GM23338 (cell line): ENCODE measurements at regions not wholly inside any gene's neighbourhood (a gene's known extent, or its start where the extent isn't known, plus 50 kb on each side); places are given as distances from the start of the nearest gene placed in this dataset.

ENCODE experiments used
- EZH2 ChIP-seq: fragments of 200-600 bp; sonication (generic); IDR thresholded peaks from one replicate; pipeline ENCODE4 v1.8.0; 2017; ENCODE audit warnings: antibody characterized with exemption, mild to moderate bottlenecking, low read depth; ENCODE audit not compliant: unreplicated experiment
- EZH2phosphoT487 ChIP-seq: fragments of 200-600 bp; sonication (generic); IDR thresholded peaks from one replicate; pipeline ENCODE4 v1.8.1; 2018; ENCODE audit warnings: antibody characterized with exemption; ENCODE audit not compliant: unreplicated experiment
- NANOG ChIP-seq: IDR thresholded peaks from 2 replicates; pipeline ENCODE4 v1.6.1; 2016; ENCODE audit warnings: antibody characterized with exemption, borderline replicate concordance
- POLR2AphosphoS5 ChIP-seq: IDR thresholded peaks from 2 replicates; pipeline ENCODE4 v1.6.1; 2016; ENCODE audit warnings: antibody characterized with exemption, low read depth
- ZNF331 ChIP-seq: fragments of 250-450 bp; sonication (Bioruptor Pico); IDR thresholded peaks from 2 replicates; pipeline ENCODE4 v1.5.0; 2020; ENCODE audit warnings: low read depth, mild to moderate bottlenecking, moderate library complexity
- TF ChIP-seq, protein P1 (sequence below), 2 experiments: fragments of 200-600 bp in 1 of 2; sonication (generic) in 1 of 2; conservative IDR thresholded peaks; 2 replicates each; pipeline versions ENCODE4 v1.5.1 to v1.6.1; 2016 to 2017; ENCODE audit warnings: antibody characterized with exemption in 2 of 2, low read depth in 2 of 2, mild to moderate bottlenecking in 2 of 2, moderate library complexity in 1 of 2
- TF ChIP-seq, protein P2 (sequence below): IDR thresholded peaks from one replicate; pipeline ENCODE4 v1.6.1; 2018; ENCODE audit warnings: antibody characterized with exemption; ENCODE audit not compliant: unreplicated experiment

DNA sequence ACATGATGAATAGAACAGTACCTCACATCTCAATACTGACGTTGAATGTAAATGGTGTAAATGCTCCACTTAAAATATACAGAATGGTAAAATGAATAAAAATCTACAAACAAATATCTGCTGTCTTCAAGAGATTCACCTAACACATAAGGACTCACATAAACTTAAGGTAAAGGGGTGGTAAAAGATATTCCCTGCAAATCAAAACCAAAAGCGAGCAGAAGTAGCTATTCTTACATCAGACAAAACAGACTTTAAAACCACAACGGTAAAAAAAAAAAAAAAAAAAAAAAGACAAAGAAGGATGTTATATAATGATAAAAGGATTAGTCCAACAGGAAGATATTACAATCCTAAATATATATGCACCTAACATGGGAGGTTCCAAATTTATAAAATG is 214.0 kb upstream of the MAST4 start:
- TF ChIP-seq, protein P1, sequence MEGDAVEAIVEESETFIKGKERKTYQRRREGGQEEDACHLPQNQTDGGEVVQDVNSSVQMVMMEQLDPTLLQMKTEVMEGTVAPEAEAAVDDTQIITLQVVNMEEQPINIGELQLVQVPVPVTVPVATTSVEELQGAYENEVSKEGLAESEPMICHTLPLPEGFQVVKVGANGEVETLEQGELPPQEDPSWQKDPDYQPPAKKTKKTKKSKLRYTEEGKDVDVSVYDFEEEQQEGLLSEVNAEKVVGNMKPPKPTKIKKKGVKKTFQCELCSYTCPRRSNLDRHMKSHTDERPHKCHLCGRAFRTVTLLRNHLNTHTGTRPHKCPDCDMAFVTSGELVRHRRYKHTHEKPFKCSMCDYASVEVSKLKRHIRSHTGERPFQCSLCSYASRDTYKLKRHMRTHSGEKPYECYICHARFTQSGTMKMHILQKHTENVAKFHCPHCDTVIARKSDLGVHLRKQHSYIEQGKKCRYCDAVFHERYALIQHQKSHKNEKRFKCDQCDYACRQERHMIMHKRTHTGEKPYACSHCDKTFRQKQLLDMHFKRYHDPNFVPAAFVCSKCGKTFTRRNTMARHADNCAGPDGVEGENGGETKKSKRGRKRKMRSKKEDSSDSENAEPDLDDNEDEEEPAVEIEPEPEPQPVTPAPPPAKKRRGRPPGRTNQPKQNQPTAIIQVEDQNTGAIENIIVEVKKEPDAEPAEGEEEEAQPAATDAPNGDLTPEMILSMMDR (conservative IDR thresholded peaks at IDR 0.05; ENCODE audit: low read depth in 2 of 2): no peak
- TF ChIP-seq, protein P2, sequence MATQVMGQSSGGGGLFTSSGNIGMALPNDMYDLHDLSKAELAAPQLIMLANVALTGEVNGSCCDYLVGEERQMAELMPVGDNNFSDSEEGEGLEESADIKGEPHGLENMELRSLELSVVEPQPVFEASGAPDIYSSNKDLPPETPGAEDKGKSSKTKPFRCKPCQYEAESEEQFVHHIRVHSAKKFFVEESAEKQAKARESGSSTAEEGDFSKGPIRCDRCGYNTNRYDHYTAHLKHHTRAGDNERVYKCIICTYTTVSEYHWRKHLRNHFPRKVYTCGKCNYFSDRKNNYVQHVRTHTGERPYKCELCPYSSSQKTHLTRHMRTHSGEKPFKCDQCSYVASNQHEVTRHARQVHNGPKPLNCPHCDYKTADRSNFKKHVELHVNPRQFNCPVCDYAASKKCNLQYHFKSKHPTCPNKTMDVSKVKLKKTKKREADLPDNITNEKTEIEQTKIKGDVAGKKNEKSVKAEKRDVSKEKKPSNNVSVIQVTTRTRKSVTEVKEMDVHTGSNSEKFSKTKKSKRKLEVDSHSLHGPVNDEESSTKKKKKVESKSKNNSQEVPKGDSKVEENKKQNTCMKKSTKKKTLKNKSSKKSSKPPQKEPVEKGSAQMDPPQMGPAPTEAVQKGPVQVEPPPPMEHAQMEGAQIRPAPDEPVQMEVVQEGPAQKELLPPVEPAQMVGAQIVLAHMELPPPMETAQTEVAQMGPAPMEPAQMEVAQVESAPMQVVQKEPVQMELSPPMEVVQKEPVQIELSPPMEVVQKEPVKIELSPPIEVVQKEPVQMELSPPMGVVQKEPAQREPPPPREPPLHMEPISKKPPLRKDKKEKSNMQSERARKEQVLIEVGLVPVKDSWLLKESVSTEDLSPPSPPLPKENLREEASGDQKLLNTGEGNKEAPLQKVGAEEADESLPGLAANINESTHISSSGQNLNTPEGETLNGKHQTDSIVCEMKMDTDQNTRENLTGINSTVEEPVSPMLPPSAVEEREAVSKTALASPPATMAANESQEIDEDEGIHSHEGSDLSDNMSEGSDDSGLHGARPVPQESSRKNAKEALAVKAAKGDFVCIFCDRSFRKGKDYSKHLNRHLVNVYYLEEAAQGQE: no peak
- no peak for TF ChIP-seq EZH2
- no peak for TF ChIP-seq NANOG
- no peak for TF ChIP-seq POLR2AphosphoS5
- no peak for TF ChIP-seq EZH2phosphoT487
- no peak for TF ChIP-seq ZNF331 (CRISPR knock-in tag)
